Ureter (tissue), 1 donor: ENCODE measurements at regions not wholly inside any gene's neighbourhood (a gene's known extent, or its start where the extent isn't known, plus 50 kb on each side); places are given as distances from the start of the nearest gene placed in this dataset.
"Not testable (repeated sequence)": the region's sequence is repeated elsewhere in the genome, so short reads cannot be mapped to it uniquely, and the experiment has no call there.

Source experiments
- DNase-seq: peaks from one replicate; pipeline ENCODE4 v3.0.0-alpha.2; 2020; ENCODE audit warnings: low spot score
- donor health status: DM: yes; HTN: yes; CAD: no.

- DNase-seq = no peak
Measured at GRCh38 chr6:50995036-50995435, 176.4 kb downstream of the TFAP2B start.

DNA sequence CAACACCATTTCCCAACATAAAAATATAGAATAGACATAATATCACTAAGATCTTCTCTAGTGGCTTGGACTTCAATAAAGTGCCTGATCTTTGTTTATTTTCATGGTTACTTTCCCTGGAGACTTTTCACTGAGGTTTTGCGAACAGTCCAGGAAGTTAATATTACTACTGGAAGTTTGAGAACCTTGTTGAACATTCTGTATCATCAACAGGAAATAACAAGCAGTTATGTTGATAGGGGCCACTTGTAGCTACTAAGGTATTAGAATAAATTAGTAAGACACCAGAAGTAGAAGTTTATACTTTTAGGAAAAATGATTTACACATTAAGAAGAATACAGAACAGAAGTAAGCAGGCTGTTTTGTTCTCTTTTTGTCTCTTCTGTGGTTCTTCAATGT lies 180.2 kb downstream of the TFAP2B start:
- no peak for DNase-seq

GRCh38 chr6:51001399-51001798 lies 182.7 kb downstream of the TFAP2B start:
- DNase-seq = no peak

GRCh38 chr6:51004380-51004779 lies 185.7 kb downstream of the TFAP2B start:
- DNase-seq = no peak

DNA sequence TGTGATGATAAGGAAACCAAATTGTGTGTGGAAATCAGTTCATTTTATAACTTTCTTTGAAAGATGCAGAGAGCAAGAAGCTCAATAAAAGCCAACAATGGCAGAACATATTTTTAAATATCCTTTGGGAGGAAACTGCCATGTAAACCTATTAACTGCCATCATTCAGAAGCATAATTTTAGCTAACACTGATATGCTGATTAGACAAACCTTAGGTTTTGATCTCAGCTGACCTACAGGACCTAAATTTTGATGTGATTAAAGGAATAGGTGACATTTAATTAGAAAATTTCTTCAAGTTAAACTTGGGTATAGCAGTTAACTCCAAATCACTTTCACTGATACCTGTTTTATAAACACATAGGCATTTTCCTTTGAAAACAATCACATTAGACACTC lies 187.1 kb downstream of the TFAP2B start:
- DNase-seq = no peak

GRCh38 chr6:51007237-51007636 lies 188.6 kb downstream of the TFAP2B start:
- no peak for DNase-seq

GRCh38 chr6:51008693-51009092 lies 190.0 kb downstream of the TFAP2B start:
- DNase-seq = not testable (repeated sequence)

GRCh38 chr6:51013376-51013775 lies 194.7 kb downstream of the TFAP2B start:
- no peak for DNase-seq

GRCh38 chr6:51015394-51015793 lies 196.7 kb downstream of the TFAP2B start:
- DNase-seq = no peak

- no peak for DNase-seq
Measured at GRCh38 chr6:51016489-51016888, 197.8 kb downstream of the TFAP2B start.

DNA sequence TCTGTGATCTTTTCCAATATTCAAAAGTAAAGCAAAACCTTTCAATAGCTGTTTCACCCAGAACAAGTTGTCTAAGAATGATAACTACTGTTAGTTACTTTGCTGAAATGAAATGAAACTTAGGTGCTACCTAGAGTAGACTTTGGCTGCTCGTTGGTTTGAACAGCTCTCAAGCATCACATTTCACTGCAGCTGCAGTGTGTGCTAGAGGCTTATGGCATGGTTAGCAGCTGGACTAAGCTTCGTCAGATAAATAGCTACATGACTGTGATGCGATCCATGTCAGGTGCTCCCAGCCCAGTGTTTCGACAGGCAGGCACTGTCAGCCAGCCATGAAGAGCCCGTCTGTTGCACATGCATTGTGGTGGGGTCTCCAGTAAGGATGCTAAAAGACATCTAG lies 201.1 kb downstream of the TFAP2B start:
- DNase-seq = no peak

GRCh38 chr6:51021171-51021570 lies 202.5 kb downstream of the TFAP2B start:
- DNase-seq = no peak

- DNase-seq = no peak
Measured at GRCh38 chr6:51024126-51024525, 205.5 kb downstream of the TFAP2B start.

DNA sequence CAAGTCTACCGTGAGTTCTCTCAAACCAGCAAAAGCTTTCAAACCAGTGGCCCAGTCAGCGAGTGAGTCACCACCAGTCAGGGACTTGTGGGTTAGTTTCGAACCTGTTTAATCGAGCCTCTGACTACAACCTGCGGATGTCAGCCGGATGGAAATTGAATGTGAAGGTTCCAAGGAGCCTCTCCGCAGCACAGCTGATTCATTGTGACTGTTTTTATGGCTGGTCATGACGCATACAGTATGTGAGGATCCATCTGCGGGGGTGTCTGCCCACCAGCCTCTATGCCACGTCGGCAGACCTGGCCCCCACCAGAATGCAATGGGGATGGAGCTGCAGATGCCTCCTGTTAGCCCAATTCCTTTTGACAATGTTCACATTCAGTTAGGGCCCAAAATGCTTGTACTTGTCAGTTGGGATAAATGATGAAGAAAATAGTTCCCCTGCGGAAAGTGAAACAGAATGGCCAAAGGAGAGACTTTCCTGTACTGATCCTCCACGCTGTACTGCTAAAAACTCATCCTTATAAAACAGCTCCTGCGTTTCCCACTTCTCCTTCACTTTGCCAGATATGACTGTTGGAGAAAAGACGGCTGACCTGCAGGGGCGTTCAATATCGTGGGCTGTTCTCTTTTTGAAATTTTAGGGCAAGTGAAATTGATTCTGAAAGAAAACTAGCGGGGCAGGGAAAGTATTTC lies 206.6 kb downstream of the TFAP2B start:
- DNase-seq = no peak

DNA sequence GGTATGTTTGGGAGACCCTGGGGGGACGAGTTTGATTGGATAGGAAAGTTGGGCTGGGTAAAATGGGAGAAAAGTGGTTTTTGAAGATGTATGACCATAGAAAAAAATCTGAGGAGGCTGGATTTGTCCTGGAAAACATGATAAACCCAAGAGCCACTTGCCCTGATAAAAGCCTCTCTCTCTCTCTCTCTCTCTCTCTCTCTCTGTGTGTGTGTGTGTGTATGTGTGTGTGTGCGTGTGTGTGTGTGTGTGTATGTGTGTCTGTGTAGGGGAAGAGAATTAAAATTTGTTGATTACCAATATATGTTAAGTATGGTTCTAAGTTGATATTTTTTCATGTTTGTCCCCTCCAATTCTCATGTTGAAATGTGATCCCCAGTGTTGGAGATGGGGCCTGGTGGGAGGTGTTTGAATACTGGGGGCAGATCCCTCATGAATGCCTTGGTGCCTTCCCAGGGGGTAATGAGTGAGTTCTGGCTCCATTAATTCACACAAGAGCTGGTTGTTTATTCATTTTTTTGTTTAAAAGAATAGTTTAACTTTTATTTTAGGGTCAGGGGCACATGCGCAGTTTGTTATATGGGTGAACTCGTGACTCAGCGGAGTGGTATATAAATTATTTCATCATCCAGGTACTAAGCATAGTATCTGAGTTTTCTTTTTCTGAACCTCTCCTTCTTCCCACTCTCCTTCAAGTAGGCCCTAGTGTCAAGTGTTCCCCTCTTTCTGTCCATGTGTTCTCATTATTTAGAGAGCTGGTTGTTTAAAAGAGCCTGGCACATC lies 208.8 kb downstream of the TFAP2B start:
- DNase-seq = no peak

DNA sequence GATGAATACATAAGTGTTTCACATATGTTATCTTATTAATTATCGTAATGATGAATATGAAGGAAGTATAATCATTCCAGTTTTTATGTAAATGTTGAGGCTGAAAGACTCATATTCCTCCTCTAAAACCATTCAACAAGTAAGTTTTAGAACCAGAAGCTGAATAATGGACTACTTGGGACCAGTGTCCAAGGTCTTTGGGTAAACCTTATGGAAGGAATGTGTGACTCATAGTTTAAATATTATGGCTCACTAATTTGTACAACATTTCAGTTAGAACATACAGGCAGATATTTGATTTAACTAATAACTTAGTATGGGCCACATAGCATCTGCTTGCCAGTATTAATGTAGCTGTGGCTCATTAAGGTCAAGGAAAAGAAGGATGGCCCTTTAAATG lies 209.6 kb downstream of the TFAP2B start:
- DNase-seq = no peak

DNA sequence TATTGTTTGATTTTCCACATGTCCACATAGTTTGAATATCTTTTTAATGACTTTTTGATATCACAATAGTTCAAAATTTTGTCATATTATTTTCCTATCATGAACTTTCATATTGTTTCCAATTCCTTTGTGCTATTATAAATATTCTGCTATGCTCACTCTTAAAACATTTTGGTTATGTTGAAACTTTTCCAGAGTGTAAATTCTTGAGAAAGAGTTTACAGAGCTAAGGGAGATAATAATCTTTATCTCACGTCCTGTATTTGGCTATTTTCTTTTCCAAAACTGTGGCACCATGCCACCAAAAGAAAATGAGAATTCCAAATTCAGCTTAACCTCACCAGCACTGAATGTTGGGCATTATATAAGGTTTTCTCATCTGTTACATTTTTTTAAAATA lies 210.9 kb downstream of the TFAP2B start:
- no peak for DNase-seq

DNA sequence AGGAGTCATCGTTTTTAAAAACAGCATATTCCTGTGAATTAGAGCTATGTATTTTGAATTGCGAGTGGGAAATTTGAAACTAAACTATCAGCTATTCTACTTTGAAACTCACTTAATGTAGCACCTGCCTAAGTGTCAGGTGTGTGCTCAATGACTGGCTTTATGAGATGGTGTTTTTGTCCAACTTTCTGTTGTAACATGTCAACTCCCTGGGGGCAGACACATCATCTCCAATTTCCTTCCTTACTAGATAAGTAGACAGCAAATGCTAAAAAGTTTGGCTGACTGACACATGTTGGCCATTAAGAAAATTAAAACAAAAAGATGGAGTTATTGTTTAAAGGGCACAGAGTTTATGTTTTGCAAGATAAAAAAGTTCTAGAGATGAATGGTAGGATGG lies 226.9 kb downstream of the TFAP2B start:
- no peak for DNase-seq

- DNase-seq = no peak
Measured at GRCh38 chr6:51049288-51049982, 230.8 kb downstream of the TFAP2B start.

GRCh38 chr6:51049983-51050877 lies 231.6 kb downstream of the TFAP2B start:
- DNase-seq = no peak

- not testable (repeated sequence) for DNase-seq
Measured at GRCh38 chr6:51052716-51053115, 234.0 kb downstream of the TFAP2B start.

DNA sequence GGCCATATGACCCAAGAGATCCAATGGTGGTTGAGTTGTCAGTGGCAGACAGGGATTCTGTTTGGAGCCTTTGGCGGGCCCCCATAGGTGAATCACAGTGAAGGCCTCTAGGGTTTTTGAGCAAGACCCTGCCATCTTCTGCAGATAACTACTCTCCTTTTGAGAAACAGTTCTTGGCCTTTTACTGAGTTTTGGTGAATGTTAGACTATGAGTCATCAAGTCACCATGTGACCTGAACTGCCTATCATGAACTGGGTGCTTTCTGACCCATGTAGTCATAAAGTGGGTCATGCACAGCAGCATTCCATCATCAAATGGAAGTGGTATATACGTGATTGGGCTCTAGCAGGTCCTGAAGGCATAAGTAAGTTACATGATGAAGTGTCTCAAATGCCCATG lies 236.6 kb downstream of the TFAP2B start:
- not testable (repeated sequence) for DNase-seq
